ENCODE measurements at regions not wholly inside any gene's neighbourhood (a gene's known extent, or its start where the extent isn't known, plus 50 kb on each side); places are given as distances from the start of the nearest gene placed in this dataset.

DNA sequence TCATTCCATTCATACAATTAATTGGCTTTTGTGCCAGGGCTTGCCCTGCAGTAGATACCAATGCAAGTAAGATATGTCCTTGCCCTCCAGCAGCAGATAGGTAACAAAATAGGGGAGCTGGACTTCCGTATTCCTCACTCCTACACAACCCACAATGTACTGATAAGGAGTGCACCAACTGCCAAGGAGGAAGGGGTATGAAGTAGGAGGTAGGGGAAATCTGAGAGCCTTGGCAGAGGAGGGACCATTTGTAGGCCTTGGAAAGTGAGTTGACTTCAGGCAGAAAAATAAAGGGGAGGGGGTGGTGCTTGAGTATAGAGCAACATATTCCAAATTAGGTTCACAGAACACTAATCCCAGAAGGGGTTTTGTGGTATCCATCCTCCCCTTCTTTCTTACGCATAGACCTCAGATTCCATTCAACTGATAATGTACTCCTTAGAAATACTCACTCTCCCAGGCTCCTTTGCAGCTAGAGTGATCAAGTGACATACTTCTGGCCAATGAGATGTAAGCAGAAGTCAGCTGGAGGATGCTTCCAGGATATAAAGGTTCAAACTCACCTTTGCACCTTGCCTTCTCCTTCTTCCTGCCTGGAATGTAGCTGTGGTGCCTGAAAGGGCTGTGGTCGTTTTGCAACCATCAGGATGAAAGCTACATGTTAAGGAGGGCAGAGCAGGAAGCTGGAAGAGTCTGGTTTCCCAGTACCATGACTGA lies 127.1 kb upstream of the SMAD3 start:
- no peak for TF ChIP-seq CTCF (IDR thresholded peaks at IDR 0.05)
- Mint-ChIP-seq H3K4me1 (peaks cover 22% of the 10 kb centered on the region), H3K27ac (no peak overlapping the region), H3K9me3 (peaks cover 34% of the 10 kb centered on the region), H3K36me3 (ENCODE audit: low read depth) (peaks cover 5% of the 10 kb centered on the region), H3K27me3 (ENCODE audit: low read depth, poor library complexity) (peaks cover 6% of the 10 kb centered on the region), H3K4me3 (no peak overlapping the region)
- DNase-seq = no peak

DNA sequence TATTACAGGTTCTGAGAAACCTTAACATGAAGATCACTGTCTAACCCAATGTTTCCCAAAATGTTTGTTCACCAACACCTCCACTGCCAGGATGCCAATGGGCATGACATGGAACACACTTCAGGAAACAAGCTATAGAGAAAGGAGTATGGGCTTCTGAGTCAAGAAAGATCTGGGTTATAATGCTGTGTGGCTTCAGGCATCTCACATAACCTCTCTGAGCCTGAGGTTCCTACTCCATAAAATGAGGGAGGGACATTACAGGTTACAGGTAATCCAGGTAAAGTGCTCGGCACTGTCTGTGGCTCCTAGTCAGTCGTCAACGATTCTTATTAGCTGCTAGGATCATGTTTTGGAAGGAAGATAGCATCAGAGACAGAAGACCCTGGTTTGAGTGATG lies 126.4 kb upstream of the SMAD3 start:
- Mint-ChIP-seq H3K36me3 (ENCODE audit: low read depth) (peaks cover 5% of the 10 kb centered on the region), H3K9me3 (peaks cover 27% of the 10 kb centered on the region), H3K4me1 (peaks cover 27% of the 10 kb centered on the region), H3K4me3 (no peak overlapping the region), H3K27ac (no peak overlapping the region), H3K27me3 (ENCODE audit: low read depth, poor library complexity) (peaks cover 6% of the 10 kb centered on the region)
- no peak for TF ChIP-seq CTCF (IDR thresholded peaks at IDR 0.05)
- DNase-seq = no peak

- TF ChIP-seq CTCF (IDR thresholded peaks at IDR 0.05) = no peak
Measured at GRCh38 chr15:66939451-66940023, 125.9 kb upstream of the SMAD3 start.

GRCh38 chr15:66940368-66940767 lies 125.0 kb upstream of the SMAD3 start:
- DNase-seq = no peak
- Mint-ChIP-seq H3K4me1 (peaks cover 33% of the 10 kb centered on the region), H3K4me3 (no peak overlapping the region), H3K9me3 (peaks cover 16% of the 10 kb centered on the region), H3K27me3 (ENCODE audit: low read depth, poor library complexity) (peaks cover 9% of the 10 kb centered on the region), H3K27ac (no peak overlapping the region), H3K36me3 (ENCODE audit: low read depth) (no peaks in the 10 kb centered on the region)
- TF ChIP-seq CTCF (IDR thresholded peaks at IDR 0.05) = no peak

More at GRCh38 chr15:66939451-66940023, 125.9 kb upstream of the SMAD3 start:
- Mint-ChIP-seq H3K9me3 (peaks cover 22% of the 10 kb centered on the region), H3K27ac (no peak overlapping the region), H3K4me1 (peaks cover 32% of the 10 kb centered on the region), H3K4me3 (no peak overlapping the region), H3K27me3 (ENCODE audit: low read depth, poor library complexity) (peaks cover 2% of the 10 kb centered on the region), H3K36me3 (ENCODE audit: low read depth) (peaks cover 1% of the 10 kb centered on the region)
- no peak for DNase-seq

- no peak for DNase-seq
- Mint-ChIP-seq H3K4me3 (no peak overlapping the region), H3K27me3 (ENCODE audit: low read depth, poor library complexity) (peaks cover 10% of the 10 kb centered on the region), H3K9me3 (peaks cover 15% of the 10 kb centered on the region), H3K36me3 (ENCODE audit: low read depth) (no peaks in the 10 kb centered on the region), H3K27ac (peak overlapping the region; percentile 18), H3K4me1 (peaks cover 24% of the 10 kb centered on the region)
- TF ChIP-seq CTCF (IDR thresholded peaks at IDR 0.05) = no peak
Measured at GRCh38 chr15:66941108-66941711, 124.2 kb upstream of the SMAD3 start.

Data from nephron progenitor cell (in vitro differentiated cells).